IMR-90 (cell line): ENCODE measurements at regions not wholly inside any gene's neighbourhood (a gene's known extent, or its start where the extent isn't known, plus 50 kb on each side); places are given as distances from the start of the nearest gene placed in this dataset.
A peak's percentile ranks its signal among the peaks of the same experiment; 100 is the strongest.

Experiments used
- ATAC-seq: fragments of 200-7000 bp; cut with Tn5 transposase; 2 replicates; pipeline ENCODE4 v1.9.1; 2020; ENCODE audit warnings: low read depth, mild to moderate bottlenecking, moderate library complexity
- BruUV-seq: library from RNA; stranded (reverse); fragments of 400-500 nt; replicated peaks from 2 replicates; lab custom pipeline; 2021; lab: Mats Ljungman, UMichigan
- CTCF ChIA-PET: fragments of 300-600 bp; formaldehyde crosslinking; extraction: SDS; loops from one replicate; lab custom pipeline; 2021; ENCODE audit warnings: antibody characterized with exemption; lab: Yijun Ruan, JAX
- POLR2A ChIA-PET: fragments of 300-600 bp; sonication (Branson Sonifier 250); formaldehyde crosslinking; loops from one replicate; lab custom pipeline; 2022; ENCODE audit warnings: antibody characterized with exemption; ENCODE audit not compliant: unreplicated experiment; lab: Charles Lee
- DNase-seq: peaks from one replicate; pipeline ENCODE4 v3.0.0; 2013
- H2AFZ ChIP-seq: replicated peaks from 2 replicates; pipeline ENCODE3; 2013; ENCODE audit warnings: low read length, mild to moderate bottlenecking; ENCODE audit not compliant: poor library complexity
- H2AK5ac ChIP-seq: 2 replicates; pipeline ENCODE4 v1.6.1; 2013; ENCODE audit warnings: low read depth, low read length, inconsistent platforms
- H2AK9ac ChIP-seq: replicated peaks from 2 replicates; pipeline ENCODE3; 2013; ENCODE audit warnings: mild to moderate bottlenecking, low read depth, low read length, moderate library complexity; ENCODE audit not compliant: poor library complexity
- H2BK120ac ChIP-seq: 2 replicates; pipeline ENCODE4 v1.6.1; 2013; ENCODE audit warnings: low read depth, low read length, inconsistent platforms
- H2BK15ac ChIP-seq: 3 replicates; pipeline ENCODE4 v1.6.1; 2013; ENCODE audit warnings: low read depth, low read length, inconsistent platforms
- H2BK20ac ChIP-seq: 2 replicates; pipeline ENCODE4 v1.6.1; 2013; ENCODE audit warnings: low read depth, mild to moderate bottlenecking, inconsistent platforms, low read length, moderate library complexity
- H2BK5ac ChIP-seq: 2 replicates; pipeline ENCODE4 v1.6.1; 2013; ENCODE audit warnings: mild to moderate bottlenecking, low read depth, low read length, inconsistent platforms; ENCODE audit not compliant: poor library complexity, severe bottlenecking
- H3K14ac ChIP-seq: replicated peaks from 2 replicates; pipeline ENCODE4 v1.6.1; 2013; ENCODE audit warnings: low read depth, low read length, inconsistent platforms
- H3K18ac ChIP-seq: 2 replicates; pipeline ENCODE4 v1.6.1; 2013; ENCODE audit warnings: low read depth, low read length, control low read depth
- H3K23ac ChIP-seq: 2 replicates; pipeline ENCODE4 v1.6.1; 2013; ENCODE audit warnings: low read depth, low read length, inconsistent platforms
- H3K27ac ChIP-seq: 2 replicates; pipeline ENCODE4 v1.5.1; 2013; ENCODE audit warnings: mild to moderate bottlenecking, control low read depth, low read length; ENCODE audit not compliant: insufficient read depth
- H3K27me3 ChIP-seq: 2 replicates; pipeline ENCODE4 v1.6.1; 2013; ENCODE audit warnings: low read length; ENCODE audit not compliant: control insufficient read depth, insufficient read depth
- H3K36me3 ChIP-seq: 2 replicates; pipeline ENCODE4 v1.6.1; 2013; ENCODE audit warnings: low read length, mixed read lengths; ENCODE audit not compliant: control insufficient read depth, insufficient read depth
- H3K4ac ChIP-seq: 2 replicates; pipeline ENCODE4 v1.6.1; 2013; ENCODE audit warnings: low read depth, low read length, inconsistent platforms
- H3K4me1 ChIP-seq: 2 replicates; pipeline ENCODE4 v1.6.1; 2013; ENCODE audit warnings: low read length, mixed read lengths; ENCODE audit not compliant: control insufficient read depth, insufficient read depth
- H3K4me2 ChIP-seq: 2 replicates; pipeline ENCODE4 v1.6.1; 2013; ENCODE audit warnings: low read depth, mild to moderate bottlenecking, control low read depth, low read length, moderate library complexity
- H3K4me3 ChIP-seq: 2 replicates; pipeline ENCODE4 v1.5.1; 2013; ENCODE audit warnings: low read depth, mild to moderate bottlenecking, control low read depth, low read length, moderate library complexity; ENCODE audit not compliant: insufficient read depth
- H3K56ac ChIP-seq: 2 replicates; pipeline ENCODE4 v1.6.1; 2013; ENCODE audit warnings: low read length, inconsistent platforms; ENCODE audit not compliant: insufficient read depth; ENCODE audit errors: extremely low read depth
- H3K79me1 ChIP-seq, 2 experiments: 2 replicates each; pipeline ENCODE4 v1.6.1; 2013; ENCODE audit warnings: low read length in 2 of 2, inconsistent platforms in 1 of 2, low read depth in 1 of 2
- H3K9ac ChIP-seq: 2 replicates; pipeline ENCODE4 v1.6.1; 2013; ENCODE audit warnings: low read depth, low read length, control low read depth
- H3K9me1 ChIP-seq: 2 replicates; pipeline ENCODE4 v1.6.1; 2013; ENCODE audit warnings: low read length, inconsistent platforms; ENCODE audit not compliant: insufficient read depth
- H3K9me3 ChIP-seq: 2 replicates; pipeline ENCODE4 v1.6.1; 2013; ENCODE audit warnings: low read length; ENCODE audit not compliant: control insufficient read depth, insufficient read depth
- H4K20me1 ChIP-seq: 2 replicates; pipeline ENCODE4 v1.6.1; 2013; ENCODE audit warnings: low read length, inconsistent platforms; ENCODE audit not compliant: insufficient read depth
- H4K5ac ChIP-seq: 2 replicates; pipeline ENCODE4 v1.6.1; 2013; ENCODE audit warnings: mild to moderate bottlenecking, low read depth, low read length, control low read depth
- H4K8ac ChIP-seq, 2 experiments: 2 replicates each; pipeline ENCODE4 v1.6.1; 2013; ENCODE audit warnings: low read depth in 2 of 2, low read length in 2 of 2, control low read depth in 1 of 2, inconsistent platforms in 1 of 2
- H4K91ac ChIP-seq: 2 replicates; pipeline ENCODE4 v1.6.1; 2013; ENCODE audit warnings: low read depth, low read length, inconsistent platforms; ENCODE audit not compliant: insufficient read depth
- POLR2A ChIP-seq: IDR thresholded peaks from 2 replicates; pipeline ENCODE4 v1.6.1; 2012; ENCODE audit warnings: mild to moderate bottlenecking, low read depth, low read length
- RAD21 ChIP-seq: IDR thresholded peaks from 2 replicates; pipeline ENCODE4 v1.6.1; 2012; ENCODE audit warnings: low read length, improper control_type of control experiment
- RFX5 ChIP-seq: IDR thresholded peaks from 2 replicates; pipeline ENCODE4 v1.8.0; 2012; ENCODE audit warnings: low read depth, mild to moderate bottlenecking, low read length, moderate library complexity
- WGBS, 2 experiments: methylation state at CpG; one replicate each; pipeline versions ENCODE4 v1.1.5 to v1.1.7; 2013; ENCODE audit warnings: missing lambda C conversion rate in 2 of 2; ENCODE audit not compliant: insufficient read length in 1 of 2; ENCODE audit errors: extremely low coverage in 2 of 2; 5-methylcytosine and 5-hydroxymethylcytosine counted together
- dilution Hi-C: fragments of 300-500 bp; cut with HindIII; formaldehyde crosslinking; loops from one replicate; pipeline ENCODE4 v1.14.3; 2018; ENCODE audit warnings: low sequenced_read_pairs; ENCODE audit not compliant: unreplicated experiment
- in situ Hi-C: fragments of 300-500 bp; cut with MboI; formaldehyde crosslinking; loops from 3 replicates; pipeline ENCODE4 v1.14.3; 2019; ENCODE audit warnings: low sequenced_read_pairs, inconsistent platforms, mixed read lengths
- intact Hi-C: fragments of 100-400 bp; cut with micrococcal nuclease; formaldehyde crosslinking; loops from 2 replicates; pipeline ENCODE4 v1.10.0; 2022

DNA sequence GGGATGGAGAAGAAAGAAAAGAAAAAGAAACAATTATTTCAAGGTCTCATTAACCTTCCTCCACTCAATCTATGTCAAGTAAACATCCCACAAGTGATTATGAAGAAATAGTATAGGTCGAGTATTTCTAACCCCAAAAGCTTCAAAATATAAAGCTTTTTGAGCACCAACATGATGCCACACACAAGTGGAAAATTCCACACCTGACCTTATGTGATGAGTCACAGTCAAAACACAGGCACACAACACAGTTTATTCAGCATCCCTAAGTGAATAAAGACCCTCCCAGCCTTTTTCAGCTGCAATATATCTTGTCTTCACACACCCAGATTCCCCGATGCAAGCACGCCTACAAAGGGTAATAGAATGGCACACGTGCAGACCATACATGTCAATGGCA lies 51.7 kb upstream of the VEGFC start:
- intact Hi-C loops, result no loop called here
- peak overlapping the region; percentile 58; the same call in 1 of the 2 replicates for H2AK5ac ChIP-seq
- H3K18ac ChIP-seq, result no peak overlapping the region; the same call in 1 of the 2 replicates
- H3K9me3 ChIP-seq, result no peaks in the 10 kb centered on the region
- no peak overlapping the region for H3K9ac ChIP-seq
- H4K20me1 ChIP-seq, result no peaks in the 10 kb centered on the region
- peak overlapping the region; percentile 34; the same call in 1 of the 2 replicates for H3K4ac ChIP-seq
- ATAC-seq, result no peak
- H3K4me2 ChIP-seq, result no peak overlapping the region
- dilution Hi-C loops, result no loop called here
- no peak overlapping the region; a peak in 1 of 4 replicates for H4K8ac ChIP-seq
- H3K9me1 ChIP-seq, result no peaks in the 10 kb centered on the region
- H2AK9ac ChIP-seq, result no peak overlapping the region
- peak overlapping the region; percentile 36; the same call in 1 of the 3 replicates for H2BK15ac ChIP-seq
- POLR2A ChIA-PET, result no interaction called here
- peaks cover 7% of the 10 kb centered on the region; the same call in 1 of the 2 replicates for H3K4me1 ChIP-seq
- no peak overlapping the region for H3K23ac ChIP-seq
- CTCF ChIA-PET, result no interaction called here
- H2AFZ ChIP-seq, result peak overlapping the region; percentile 36
- in situ Hi-C loops, result no loop called here
- BruUV-seq, result no TSS peak
- H4K5ac ChIP-seq, result no peak overlapping the region
- peak overlapping the region; percentile 24 for H2BK5ac ChIP-seq
- 100% methylated on average over 3 of the region's 4 CpGs; no CpG with 5 or more reads in 1 of the 2 experiments for WGBS, 2 experiments
- H3K79me1 ChIP-seq, result peaks cover 0 to 6% of the 10 kb centered on the region in 2 experiments; a peak in 2 of 4 replicates
- H3K14ac ChIP-seq, result no peak overlapping the region
- H2BK20ac ChIP-seq, result peak overlapping the region; percentile 54
- TF ChIP-seq RFX5 (no peak), RAD21 (no peak), POLR2A (no peak)
- no peak overlapping the region for H3K4me3 ChIP-seq
- no peaks in the 10 kb centered on the region for H3K36me3 ChIP-seq
- H2BK120ac ChIP-seq, result peak overlapping the region; percentile 21; the same call in 1 of the 2 replicates
- H3K56ac ChIP-seq, result no peak overlapping the region
- no peak overlapping the region for H3K27ac ChIP-seq
- DNase-seq, result no peak
- peak overlapping the region; percentile 10; the same call in 1 of the 2 replicates for H4K91ac ChIP-seq
- no peaks in the 10 kb centered on the region for H3K27me3 ChIP-seq
